ENCODE measurements at regions not wholly inside any gene's neighbourhood (a gene's known extent, or its start where the extent isn't known, plus 50 kb on each side); places are given as distances from the start of the nearest gene placed in this dataset.

DNA sequence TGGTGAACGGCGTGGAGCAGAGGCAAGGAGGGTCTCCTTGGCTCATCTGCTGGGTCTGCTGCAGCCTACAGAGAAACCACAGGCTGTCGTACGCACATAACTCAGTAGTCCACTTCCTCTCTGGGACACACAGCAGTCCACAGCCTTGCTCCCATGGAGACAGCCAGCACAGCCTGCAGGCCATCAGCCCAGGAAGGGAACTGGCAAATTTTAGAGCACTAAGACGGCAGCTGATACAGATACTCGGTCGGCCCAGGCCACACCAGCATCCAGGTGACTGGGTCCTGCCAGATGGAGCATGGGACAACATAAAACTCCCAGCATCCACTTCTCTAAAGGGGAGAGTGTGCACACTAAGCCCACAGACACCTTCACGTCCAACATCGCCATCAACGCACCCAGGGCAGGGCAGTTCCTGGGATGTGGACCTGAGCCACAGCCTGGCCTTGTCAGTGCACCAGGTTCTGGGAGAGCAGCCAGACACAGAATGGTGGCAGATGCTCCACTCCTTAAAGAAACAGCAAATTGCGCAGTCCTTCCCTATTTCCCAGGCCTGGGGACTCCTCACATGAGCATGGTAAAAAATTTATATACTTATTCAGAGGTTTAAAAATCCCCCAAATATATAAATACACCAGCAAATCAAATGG lies 247.1 kb upstream of the RAB4A start:
- no peak for TF ChIP-seq CTCF (IDR thresholded peaks at IDR 0.05)
- no peak for TF ChIP-seq POLR2A (IDR thresholded peaks at IDR 0.05)
